IPS-18a (cell line): ENCODE measurements at regions not wholly inside any gene's neighbourhood (a gene's known extent, or its start where the extent isn't known, plus 50 kb on each side); places are given as distances from the start of the nearest gene placed in this dataset.
"Not testable (repeated sequence)": the region's sequence is repeated elsewhere in the genome, so short reads cannot be mapped to it uniquely, and the experiment has no call there.

ENCODE experiments used
- H3K27ac ChIP-seq: one replicate; pipeline ENCODE4 v1.5.1; 2013; ENCODE audit warnings: low read length
- H3K27me3 ChIP-seq: one replicate; pipeline ENCODE4 v1.6.1; 2013; ENCODE audit warnings: mild to moderate bottlenecking, low read length; ENCODE audit not compliant: control insufficient read depth, insufficient read depth
- H3K36me3 ChIP-seq: one replicate; pipeline ENCODE4 v1.6.1; 2013; ENCODE audit warnings: low read depth, low read length; ENCODE audit not compliant: control insufficient read depth
- H3K4me1 ChIP-seq: one replicate; pipeline ENCODE4 v1.6.1; 2013; ENCODE audit warnings: low read depth, low read length; ENCODE audit not compliant: control insufficient read depth
- H3K4me3 ChIP-seq: one replicate; pipeline ENCODE4 v1.5.1; 2013; ENCODE audit warnings: low read length
- H3K9ac ChIP-seq: one replicate; pipeline ENCODE4 v1.6.1; 2013; ENCODE audit warnings: mild to moderate bottlenecking, low read length, moderate library complexity
- H3K9me3 ChIP-seq: one replicate; pipeline ENCODE4 v1.6.1; 2013; ENCODE audit warnings: low read depth, low read length; ENCODE audit not compliant: control insufficient read depth

GRCh38 chr9:42421630-42422029, 238.2 kb downstream of the SPATA31A6 start:
- H3K27ac ChIP-seq, H3K9ac ChIP-seq, H3K4me1 ChIP-seq, H3K36me3 ChIP-seq, H3K4me3 ChIP-seq, H3K9me3 ChIP-seq, H3K27me3 ChIP-seq: not testable (repeated sequence)

GRCh38 chr9:42430674-42431615, 247.5 kb downstream of the SPATA31A6 start:
- not testable (repeated sequence) for H3K4me3 ChIP-seq, H3K27ac ChIP-seq, H3K4me1 ChIP-seq, H3K9ac ChIP-seq, H3K9me3 ChIP-seq, H3K36me3 ChIP-seq, H3K27me3 ChIP-seq

- H3K9me3 ChIP-seq, H3K36me3 ChIP-seq, H3K4me3 ChIP-seq, H3K9ac ChIP-seq, H3K27me3 ChIP-seq, H3K4me1 ChIP-seq, H3K27ac ChIP-seq: not testable (repeated sequence)
Observed at GRCh38 chr9:42431616-42432010, 248.2 kb downstream of the SPATA31A6 start.

GRCh38 chr9:42434844-42435714, 251.6 kb downstream of the SPATA31A6 start:
- not testable (repeated sequence) for H3K4me3 ChIP-seq, H3K9me3 ChIP-seq

GRCh38 chr9:42435715-42436342, 252.4 kb downstream of the SPATA31A6 start:
- H3K9ac ChIP-seq, H3K27ac ChIP-seq, H3K9me3 ChIP-seq: not testable (repeated sequence)

More at GRCh38 chr9:42434844-42435714, 251.6 kb downstream of the SPATA31A6 start:
- not testable (repeated sequence) for H3K36me3 ChIP-seq, H3K9ac ChIP-seq, H3K27me3 ChIP-seq, H3K27ac ChIP-seq, H3K4me1 ChIP-seq

GRCh38 chr9:42437057-42437759, 253.7 kb downstream of the SPATA31A6 start:
- not testable (repeated sequence) for H3K4me3 ChIP-seq, H3K9ac ChIP-seq, H3K27me3 ChIP-seq, H3K36me3 ChIP-seq, H3K4me1 ChIP-seq, H3K27ac ChIP-seq, H3K9me3 ChIP-seq

More at GRCh38 chr9:42435715-42436342, 252.4 kb downstream of the SPATA31A6 start:
- not testable (repeated sequence) for H3K36me3 ChIP-seq, H3K4me1 ChIP-seq, H3K4me3 ChIP-seq, H3K27me3 ChIP-seq

GRCh38 chr9:42442680-42443079, 259.2 kb downstream of the SPATA31A6 start:
- not testable (repeated sequence) for H3K27me3 ChIP-seq, H3K27ac ChIP-seq, H3K9ac ChIP-seq, H3K9me3 ChIP-seq, H3K4me1 ChIP-seq, H3K36me3 ChIP-seq, H3K4me3 ChIP-seq

- H3K4me1 ChIP-seq, H3K9ac ChIP-seq, H3K36me3 ChIP-seq, H3K9me3 ChIP-seq, H3K27ac ChIP-seq, H3K27me3 ChIP-seq, H3K4me3 ChIP-seq: not testable (repeated sequence)
Observed at GRCh38 chr9:42443414-42443813, 260.0 kb downstream of the SPATA31A6 start.

- H3K36me3 ChIP-seq, H3K4me1 ChIP-seq, H3K9me3 ChIP-seq, H3K4me3 ChIP-seq, H3K27ac ChIP-seq, H3K9ac ChIP-seq, H3K27me3 ChIP-seq: not testable (repeated sequence)
Observed at GRCh38 chr9:42461436-42461835, 278.0 kb downstream of the SPATA31A6 start.

GRCh38 chr9:42461863-42462262, 278.4 kb downstream of the SPATA31A6 start:
- H3K4me3 ChIP-seq, H3K36me3 ChIP-seq, H3K27me3 ChIP-seq, H3K9ac ChIP-seq, H3K4me1 ChIP-seq, H3K27ac ChIP-seq, H3K9me3 ChIP-seq: not testable (repeated sequence)

GRCh38 chr9:42463981-42464380, 280.5 kb downstream of the SPATA31A6 start:
- H3K27ac ChIP-seq, H3K4me3 ChIP-seq, H3K36me3 ChIP-seq, H3K27me3 ChIP-seq, H3K9me3 ChIP-seq, H3K4me1 ChIP-seq, H3K9ac ChIP-seq: not testable (repeated sequence)
